DOHH2 (cell line): ENCODE measurements at regions not wholly inside any gene's neighbourhood (a gene's known extent, or its start where the extent isn't known, plus 50 kb on each side); places are given as distances from the start of the nearest gene placed in this dataset.

Source experiments
- H3F3A ChIP-seq: fragments of 200-600 bp; sonication (generic), shearing (Covaris generic); 2 replicates; pipeline ENCODE4 v1.6.0; 2016; ENCODE audit warnings: antibody characterized with exemption, mild to moderate bottlenecking; ENCODE audit not compliant: control insufficient read depth, insufficient read depth
- H3K27ac ChIP-seq: fragments of 200-600 bp; sonication (generic); 2 replicates; pipeline ENCODE4 v1.5.1; 2014; ENCODE audit warnings: low read depth, mild to moderate bottlenecking, low read length, moderate library complexity
- H3K27me3 ChIP-seq: fragments of 200-600 bp; sonication (generic); 2 replicates; pipeline ENCODE4 v1.6.1; 2014; ENCODE audit warnings: mild to moderate bottlenecking, low read length, mixed read lengths; ENCODE audit not compliant: control insufficient read depth
- H3K36me3 ChIP-seq: fragments of 200-600 bp; sonication (generic); 2 replicates; pipeline ENCODE4 v1.6.1; 2014; ENCODE audit warnings: mild to moderate bottlenecking, low read length, moderate library complexity, mixed read lengths; ENCODE audit not compliant: control insufficient read depth
- H3K4me1 ChIP-seq: fragments of 200-600 bp; sonication (generic); 2 replicates; pipeline ENCODE4 v1.6.1; 2014; ENCODE audit warnings: mild to moderate bottlenecking, low read length, mixed read lengths; ENCODE audit not compliant: control insufficient read depth
- H3K4me2 ChIP-seq: fragments of 200-600 bp; sonication (generic); 2 replicates; pipeline ENCODE4 v1.6.0; 2014; ENCODE audit warnings: mild to moderate bottlenecking, low read length, moderate library complexity
- H3K4me3 ChIP-seq: fragments of 200-600 bp; sonication (generic); 2 replicates; pipeline ENCODE4 v1.5.1; 2014; ENCODE audit warnings: mild to moderate bottlenecking, low read length, mixed read lengths
- H3K79me2 ChIP-seq: fragments of 200-600 bp; sonication (generic); 2 replicates; pipeline ENCODE4 v1.6.1; 2014; ENCODE audit warnings: mild to moderate bottlenecking, low read length, mixed read lengths; ENCODE audit not compliant: control insufficient read depth
- H3K9me2 ChIP-seq: fragments of 200-600 bp; sonication (generic); replicated peaks from 2 replicates; pipeline ENCODE4 v1.6.1; 2014; ENCODE audit warnings: mild to moderate bottlenecking, low read length, mixed read lengths; ENCODE audit not compliant: control insufficient read depth
- H3K9me3 ChIP-seq: fragments of 200-600 bp; sonication (generic); 2 replicates; pipeline ENCODE4 v1.6.1; 2014; ENCODE audit warnings: antibody characterized with exemption, low read length, mixed read lengths; ENCODE audit not compliant: control insufficient read depth, insufficient read depth
- H4K20me1 ChIP-seq: fragments of 200-600 bp; sonication (generic); 2 replicates; pipeline ENCODE4 v1.6.0; 2014; ENCODE audit warnings: low read depth, mild to moderate bottlenecking, antibody characterized with exemption, low read length, moderate library complexity; ENCODE audit not compliant: control insufficient read depth, insufficient read depth
- EZH2phosphoT487 ChIP-seq: fragments of 200-600 bp; sonication (generic); IDR thresholded peaks from 2 replicates; pipeline ENCODE4 v1.6.1; 2017; ENCODE audit warnings: borderline replicate concordance, mild to moderate bottlenecking, antibody characterized with exemption, low read length, moderate library complexity, mixed read lengths
- TF ChIP-seq, protein P1 (sequence below): fragments of 200-600 bp; sonication (generic); IDR thresholded peaks from one replicate; pipeline ENCODE4 v1.5.1; 2014; ENCODE audit warnings: antibody characterized with exemption, mild to moderate bottlenecking, low read depth, low read length; ENCODE audit not compliant: poor library complexity, severe bottlenecking

DNA sequence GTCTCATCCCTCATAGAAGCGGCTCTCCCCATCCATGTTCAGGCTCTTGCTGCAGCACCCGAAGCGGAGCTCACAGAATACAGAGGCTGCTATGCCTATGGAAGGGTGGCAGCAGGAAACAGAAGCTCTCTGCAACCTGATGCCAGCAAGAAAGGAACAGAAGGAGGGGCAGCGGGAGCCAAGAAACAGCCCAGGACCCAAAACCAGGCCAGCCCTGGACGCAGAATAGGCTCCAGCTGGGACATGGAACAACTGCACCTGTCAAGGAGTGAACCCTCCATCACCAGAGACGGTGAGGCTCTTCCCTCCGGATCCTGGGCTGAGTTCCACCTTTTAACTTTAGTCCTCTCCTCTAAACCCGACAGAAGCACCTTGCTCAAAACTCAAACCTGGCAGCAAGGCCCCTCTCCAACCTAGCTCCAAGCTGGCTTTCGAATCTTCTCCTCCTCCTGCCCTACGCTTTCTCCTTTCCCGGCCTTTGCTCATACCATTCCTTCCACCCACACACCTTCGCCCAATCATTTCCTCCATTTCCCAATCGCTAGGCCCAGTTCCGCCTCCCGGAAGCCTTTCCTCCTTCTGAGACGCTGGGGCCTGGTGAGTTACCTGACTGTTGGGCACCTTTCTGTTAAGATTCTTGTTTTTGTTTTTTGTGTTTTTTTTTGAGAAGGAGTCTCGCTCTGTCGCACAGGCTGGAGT lies 122.8 kb upstream of the ZNF92 start:
- Histone ChIP-seq H3K4me1 (peaks cover 23% of the 10 kb centered on the region), H3K27me3 (no peaks in the 10 kb centered on the region), H3K4me2 (peak overlapping the region; percentile 89), H4K20me1 (no peaks in the 10 kb centered on the region), H3K79me2 (no peaks in the 10 kb centered on the region), H3K36me3 (no peaks in the 10 kb centered on the region), H3F3A (peaks cover 7% of the 10 kb centered on the region), H3K9me2 (no peaks in the 10 kb centered on the region), H3K9me3 (no peaks in the 10 kb centered on the region), H3K27ac (no peak overlapping the region), H3K4me3 (peak overlapping the region; percentile 93)
- TF ChIP-seq, protein P1, sequence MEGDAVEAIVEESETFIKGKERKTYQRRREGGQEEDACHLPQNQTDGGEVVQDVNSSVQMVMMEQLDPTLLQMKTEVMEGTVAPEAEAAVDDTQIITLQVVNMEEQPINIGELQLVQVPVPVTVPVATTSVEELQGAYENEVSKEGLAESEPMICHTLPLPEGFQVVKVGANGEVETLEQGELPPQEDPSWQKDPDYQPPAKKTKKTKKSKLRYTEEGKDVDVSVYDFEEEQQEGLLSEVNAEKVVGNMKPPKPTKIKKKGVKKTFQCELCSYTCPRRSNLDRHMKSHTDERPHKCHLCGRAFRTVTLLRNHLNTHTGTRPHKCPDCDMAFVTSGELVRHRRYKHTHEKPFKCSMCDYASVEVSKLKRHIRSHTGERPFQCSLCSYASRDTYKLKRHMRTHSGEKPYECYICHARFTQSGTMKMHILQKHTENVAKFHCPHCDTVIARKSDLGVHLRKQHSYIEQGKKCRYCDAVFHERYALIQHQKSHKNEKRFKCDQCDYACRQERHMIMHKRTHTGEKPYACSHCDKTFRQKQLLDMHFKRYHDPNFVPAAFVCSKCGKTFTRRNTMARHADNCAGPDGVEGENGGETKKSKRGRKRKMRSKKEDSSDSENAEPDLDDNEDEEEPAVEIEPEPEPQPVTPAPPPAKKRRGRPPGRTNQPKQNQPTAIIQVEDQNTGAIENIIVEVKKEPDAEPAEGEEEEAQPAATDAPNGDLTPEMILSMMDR, result no peak
- TF ChIP-seq EZH2phosphoT487, result no peak

DNA sequence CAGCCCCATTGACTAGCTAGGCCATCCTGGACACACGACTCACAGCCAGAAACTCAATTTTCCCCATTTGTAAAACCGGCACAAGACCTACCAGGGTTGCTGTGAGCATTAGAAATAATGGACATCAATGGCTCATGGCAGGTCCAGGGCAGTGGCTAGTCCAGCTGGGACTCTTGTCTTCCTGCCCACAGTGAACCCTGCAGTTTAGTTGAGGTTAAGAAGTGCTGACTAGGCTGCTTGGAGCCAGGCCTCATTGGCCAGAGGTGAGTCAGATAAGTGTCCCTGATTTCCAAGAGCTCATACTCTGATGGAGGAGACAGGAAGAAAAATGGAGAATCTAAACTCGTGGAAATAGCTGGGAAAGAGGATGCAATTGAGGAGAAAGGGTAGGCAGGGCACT lies 123.4 kb upstream of the ZNF92 start:
- TF ChIP-seq, protein P1, result no peak
- TF ChIP-seq EZH2phosphoT487, result no peak
- Histone ChIP-seq H3K9me2 (no peaks in the 10 kb centered on the region), H3K79me2 (no peaks in the 10 kb centered on the region), H3K27ac (no peak overlapping the region), H3K9me3 (no peaks in the 10 kb centered on the region), H3K27me3 (no peaks in the 10 kb centered on the region), H3K4me2 (no peak overlapping the region), H3K4me1 (peaks cover 23% of the 10 kb centered on the region), H3F3A (peaks cover 7% of the 10 kb centered on the region), H3K36me3 (no peaks in the 10 kb centered on the region), H4K20me1 (no peaks in the 10 kb centered on the region), H3K4me3 (no peak overlapping the region)

DNA sequence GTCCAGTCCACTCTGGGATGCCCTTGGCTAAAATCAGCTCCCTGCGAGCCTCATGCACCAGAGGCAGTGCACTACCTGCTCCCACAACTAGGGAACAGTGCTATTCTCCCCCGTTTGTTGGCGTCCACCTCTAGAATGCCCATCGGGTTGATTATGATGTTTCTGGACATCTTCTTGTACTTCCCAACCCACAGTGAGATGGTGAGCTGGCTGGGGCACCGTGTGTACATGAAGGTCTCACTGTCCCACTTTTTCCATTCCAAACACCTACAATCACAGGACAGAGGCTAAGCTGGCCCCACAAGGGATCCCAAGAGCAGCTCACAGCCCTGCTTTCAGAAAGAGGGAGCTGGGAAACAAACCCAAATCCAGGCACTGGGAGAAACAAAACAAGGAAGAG lies 126.2 kb upstream of the ZNF92 start:
- H3K4me1 ChIP-seq, result peaks cover 20% of the 10 kb centered on the region
- no peak overlapping the region for H3K27ac ChIP-seq
- no peaks in the 10 kb centered on the region for H3K9me2 ChIP-seq
- H3K79me2 ChIP-seq, result no peaks in the 10 kb centered on the region
- H3F3A ChIP-seq, result 0 out of 2 replicates have a peak, but pooled peaks cover 1% of the 10 kb centered on the region
- H4K20me1 ChIP-seq, result no peaks in the 10 kb centered on the region
- H3K27me3 ChIP-seq, result no peaks in the 10 kb centered on the region
- no peaks in the 10 kb centered on the region for H3K9me3 ChIP-seq
- no peak for TF ChIP-seq EZH2phosphoT487
- TF ChIP-seq, protein P1, result no peak
- no peak overlapping the region for H3K4me3 ChIP-seq
- H3K4me2 ChIP-seq, result no peak overlapping the region
- H3K36me3 ChIP-seq, result no peaks in the 10 kb centered on the region
